Tibial nerve (tissue), 4 donors: ENCODE measurements at regions not wholly inside any gene's neighbourhood (a gene's known extent, or its start where the extent isn't known, plus 50 kb on each side); places are given as distances from the start of the nearest gene placed in this dataset.

Experiments
- DNase-seq, 2 donors: peaks; one replicate each; pipeline ENCODE4 v3.0.0-alpha.2; 2019; ENCODE audit warnings: low spot score in 2 of 2
- H3K27ac ChIP-seq, 4 donors: fragments of 200-600 bp; sonication (generic) in 3 of 4; one replicate each; pipeline ENCODE4 v1.5.1; 2017 to 2019; ENCODE audit warnings: mild to moderate bottlenecking in 1 of 4
- H3K27me3 ChIP-seq, 2 donors: fragments of 200-600 bp; sonication (generic) in 1 of 2; one replicate each; pipeline versions ENCODE4 v1.5.1 to v1.6.0; 2017 to 2019
- H3K36me3 ChIP-seq, 3 donors: fragments of 200-600 bp; sonication (generic); one replicate each; pipeline ENCODE4 v1.5.1; 2018 to 2019
- H3K4me1 ChIP-seq, 4 donors: fragments of 200-600 bp; sonication (generic) in 3 of 4; one replicate each; pipeline ENCODE4 v1.5.1; 2017 to 2019
- H3K4me3 ChIP-seq, 4 donors: fragments of 200-600 bp; sonication (generic) in 3 of 4; one replicate each; pipeline ENCODE4 v1.5.1; 2017 to 2019; ENCODE audit warnings: mild to moderate bottlenecking in 1 of 4, moderate library complexity in 1 of 4
- H3K9me3 ChIP-seq, 4 donors: fragments of 200-600 bp; sonication (generic) in 3 of 4; one replicate each; pipeline ENCODE4 v1.5.1; 2017 to 2019
- CTCF ChIP-seq, 5 experiments: fragments of 200-600 bp in 3 of 5; fragments of 450-650 bp in 2 of 5; sonication (generic) in 3 of 5; IDR thresholded peaks; one replicate each; pipeline ENCODE4 v1.5.1; 2016 to 2019; ENCODE audit warnings: antibody characterized with exemption in 5 of 5, mild to moderate bottlenecking in 3 of 5, moderate library complexity in 2 of 5
- EP300 ChIP-seq, 2 donors: sonication (generic); formaldehyde crosslinking; IDR thresholded peaks; one replicate each; pipeline ENCODE4 v1.6.1; 2017; ENCODE audit warnings: antibody characterized with exemption in 2 of 2, mild to moderate bottlenecking in 1 of 2
- POLR2A ChIP-seq, 2 donors: fragments of 450-650 bp; IDR thresholded peaks; one replicate each; pipeline ENCODE4 v1.6.1; 2017; ENCODE audit warnings: antibody characterized with exemption in 2 of 2, mild to moderate bottlenecking in 2 of 2, moderate library complexity in 2 of 2
- WGBS, 2 donors: methylation state at CpG; one replicate each; pipeline ENCODE4 v1.1.5; 2018; 5-methylcytosine and 5-hydroxymethylcytosine counted together

GRCh38 chr15:60072826-60073465 is 68.8 kb downstream of the FOXB1 start:
- WGBS, 2 donors: 47 to 65% methylated on average over 5 of the region's 5 CpGs
- no peak overlapping the region for H3K4me3 ChIP-seq
- H3K4me1 ChIP-seq: no peaks in the 10 kb centered on the region
- no peak overlapping the region for H3K27ac ChIP-seq
- peaks cover 0 to 4% of the 10 kb centered on the region in 2 donors for H3K27me3 ChIP-seq
- no peak for TF ChIP-seq POLR2A (IDR thresholded peaks at IDR 0.05)
- TF ChIP-seq CTCF (IDR thresholded peaks at IDR 0.05): no peak
- no peak for TF ChIP-seq EP300 (IDR thresholded peaks at IDR 0.05)
- no peaks in the 10 kb centered on the region for H3K36me3 ChIP-seq
- DNase-seq: no peak
- H3K9me3 ChIP-seq: no peaks in the 10 kb centered on the region

GRCh38 chr15:60073466-60073840 is 69.3 kb downstream of the FOXB1 start:
- no peaks in the 10 kb centered on the region for H3K9me3 ChIP-seq
- no peak for DNase-seq
- peaks cover 0 to 3% of the 10 kb centered on the region in 2 donors for H3K27me3 ChIP-seq
- TF ChIP-seq EP300 (IDR thresholded peaks at IDR 0.05) (no peak), CTCF (IDR thresholded peaks at IDR 0.05) (no peak), POLR2A (IDR thresholded peaks at IDR 0.05) (no peak)
- no peaks in the 10 kb centered on the region for H3K4me1 ChIP-seq
- WGBS, 2 donors: 83 to 92% methylated on average over 3 of the region's 3 CpGs
- no peaks in the 10 kb centered on the region for H3K36me3 ChIP-seq
- no peak overlapping the region for H3K27ac ChIP-seq
- H3K4me3 ChIP-seq: no peak overlapping the region

- WGBS, 2 donors: 44 to 49% methylated on average over 6 of the region's 6 CpGs
- no peaks in the 10 kb centered on the region for H3K27me3 ChIP-seq
Observed at GRCh38 chr15:60074181-60074885, 70.2 kb downstream of the FOXB1 start.

GRCh38 chr15:60076045-60076444 is 71.9 kb downstream of the FOXB1 start:
- no peak overlapping the region for H3K27ac ChIP-seq
- no peaks in the 10 kb centered on the region for H3K4me1 ChIP-seq
- H3K9me3 ChIP-seq: no peaks in the 10 kb centered on the region
- DNase-seq: no peak
- no peak overlapping the region for H3K4me3 ChIP-seq
- 60 to 63% methylated on average over 5 of the region's 5 CpGs for WGBS, 2 donors
- TF ChIP-seq CTCF (IDR thresholded peaks at IDR 0.05): no peak
- TF ChIP-seq EP300 (IDR thresholded peaks at IDR 0.05): no peak
- no peak for TF ChIP-seq POLR2A (IDR thresholded peaks at IDR 0.05)
- H3K27me3 ChIP-seq: no peaks in the 10 kb centered on the region
- H3K36me3 ChIP-seq: no peaks in the 10 kb centered on the region

More at GRCh38 chr15:60074181-60074885, 70.2 kb downstream of the FOXB1 start:
- Histone ChIP-seq H3K27ac (no peak overlapping the region), H3K4me1 (no peaks in the 10 kb centered on the region), H3K36me3 (no peaks in the 10 kb centered on the region), H3K4me3 (no peak overlapping the region), H3K9me3 (no peaks in the 10 kb centered on the region)
- no peak for DNase-seq
- TF ChIP-seq POLR2A (IDR thresholded peaks at IDR 0.05) (no peak), CTCF (IDR thresholded peaks at IDR 0.05) (no peak), EP300 (IDR thresholded peaks at IDR 0.05) (no peak)

DNA sequence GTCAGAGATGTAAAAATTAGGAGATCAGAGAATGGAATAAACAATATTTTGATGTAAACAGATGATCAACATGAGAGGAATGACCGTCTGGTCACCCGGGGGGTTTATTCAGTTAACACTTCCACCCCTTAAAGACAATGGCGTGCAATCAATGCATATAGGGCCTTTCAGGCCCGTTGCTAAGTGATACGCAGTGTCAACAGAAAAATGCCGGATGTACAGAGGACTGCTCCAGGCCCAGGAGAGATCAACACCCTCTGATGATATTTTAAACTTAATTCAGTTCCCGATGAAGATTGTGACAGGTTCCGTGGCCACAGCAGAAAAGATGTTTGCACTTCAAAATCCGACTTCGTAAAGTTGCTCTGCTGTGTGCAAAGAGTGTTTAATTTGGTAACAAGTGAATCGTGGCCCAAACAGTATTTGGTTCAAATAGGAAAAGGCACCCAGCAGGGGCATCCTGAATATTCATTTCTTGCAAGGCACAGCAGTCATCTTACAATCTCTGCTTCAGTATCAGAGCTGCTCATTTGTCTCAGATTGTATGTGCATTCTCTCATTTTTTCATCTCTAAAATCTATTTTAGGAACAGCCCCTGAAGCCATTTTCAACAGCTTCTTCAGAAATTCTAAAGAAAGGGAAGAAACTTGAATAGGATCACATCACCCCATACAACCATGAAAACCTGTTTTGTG is 72.6 kb downstream of the FOXB1 start:
- Histone ChIP-seq H3K36me3 (no peaks in the 10 kb centered on the region), H3K27me3 (no peaks in the 10 kb centered on the region), H3K4me1 (no peaks in the 10 kb centered on the region), H3K9me3 (no peaks in the 10 kb centered on the region), H3K4me3 (no peak overlapping the region), H3K27ac (no peak overlapping the region)
- TF ChIP-seq POLR2A (IDR thresholded peaks at IDR 0.05): no peak
- TF ChIP-seq EP300 (IDR thresholded peaks at IDR 0.05): no peak
- no peak for TF ChIP-seq CTCF (IDR thresholded peaks at IDR 0.05)
- WGBS, 2 donors: 46 to 51% methylated on average over 11 of the region's 11 CpGs
- DNase-seq: no peak
